Activated naive CD4-positive, alpha-beta T cell treated with anti-CD3 and anti-CD28 coated beads for 36 hours (primary cell): ENCODE measurements at regions not wholly inside any gene's neighbourhood (a gene's known extent, or its start where the extent isn't known, plus 50 kb on each side); places are given as distances from the start of the nearest gene placed in this dataset.

Experiments
- CTCF ChIA-PET: fragments of 350-600 bp; sonication (Branson Sonifier 250); formaldehyde crosslinking; loops from one replicate; lab custom pipeline; 2021; ENCODE audit warnings: antibody characterized with exemption; lab: Charles Lee
- DNase-seq: peaks from one replicate; pipeline ENCODE4 v3.0.0-alpha.2; 2020
- H3K27ac Mint-ChIP-seq: one replicate; pipeline ENCODE4 v1.8.0; 2021; ENCODE audit warnings: mild to moderate bottlenecking, mixed read lengths
- H3K27me3 Mint-ChIP-seq: one replicate; pipeline ENCODE4 v1.8.0; 2021; ENCODE audit warnings: low read depth, mixed read lengths
- H3K36me3 Mint-ChIP-seq: one replicate; pipeline ENCODE4 v1.8.0; 2021; ENCODE audit warnings: low read depth, mixed read lengths
- H3K4me1 Mint-ChIP-seq: one replicate; pipeline ENCODE4 v1.8.0; 2021; ENCODE audit warnings: low read depth, mixed read lengths
- H3K4me3 Mint-ChIP-seq: one replicate; pipeline ENCODE4 v1.8.0; 2021; ENCODE audit warnings: mild to moderate bottlenecking, moderate library complexity, mixed read lengths
- H3K9me3 Mint-ChIP-seq: one replicate; pipeline ENCODE4 v1.8.0; 2021; ENCODE audit warnings: mixed read lengths
- intact Hi-C: fragments of 100-400 bp; cut with micrococcal nuclease; formaldehyde crosslinking; loops from one replicate; pipeline ENCODE4 v1.15.1; 2023

DNA sequence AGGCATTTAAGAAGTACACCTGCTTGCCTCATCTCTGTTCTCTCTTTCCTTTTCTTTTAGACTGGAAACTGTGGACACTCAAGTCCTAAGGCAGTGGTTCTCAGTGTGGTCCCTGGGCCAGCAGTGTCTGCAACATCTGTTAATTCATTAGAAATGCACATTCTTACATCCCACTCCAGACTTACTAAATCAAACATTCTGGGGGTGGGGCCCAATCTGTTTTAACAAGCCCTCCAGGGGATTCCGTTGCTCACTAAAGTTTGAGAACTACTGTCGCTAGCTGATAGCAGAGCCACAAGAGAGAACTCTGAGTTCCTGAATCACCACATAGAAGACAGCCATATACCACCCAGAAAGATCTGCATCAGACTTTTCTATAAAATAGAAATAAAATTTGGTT lies 430.6 kb downstream of the BCOR start:
- Mint-ChIP-seq H3K27ac (no peak overlapping the region), H3K4me3 (no peak overlapping the region), H3K27me3 (no peaks in the 10 kb centered on the region), H3K4me1 (no peaks in the 10 kb centered on the region), H3K9me3 (no peaks in the 10 kb centered on the region), H3K36me3 (peaks cover 2% of the 10 kb centered on the region)
- intact Hi-C loops: no loop called here
- DNase-seq: no peak
- CTCF ChIA-PET: no interaction called here

DNA sequence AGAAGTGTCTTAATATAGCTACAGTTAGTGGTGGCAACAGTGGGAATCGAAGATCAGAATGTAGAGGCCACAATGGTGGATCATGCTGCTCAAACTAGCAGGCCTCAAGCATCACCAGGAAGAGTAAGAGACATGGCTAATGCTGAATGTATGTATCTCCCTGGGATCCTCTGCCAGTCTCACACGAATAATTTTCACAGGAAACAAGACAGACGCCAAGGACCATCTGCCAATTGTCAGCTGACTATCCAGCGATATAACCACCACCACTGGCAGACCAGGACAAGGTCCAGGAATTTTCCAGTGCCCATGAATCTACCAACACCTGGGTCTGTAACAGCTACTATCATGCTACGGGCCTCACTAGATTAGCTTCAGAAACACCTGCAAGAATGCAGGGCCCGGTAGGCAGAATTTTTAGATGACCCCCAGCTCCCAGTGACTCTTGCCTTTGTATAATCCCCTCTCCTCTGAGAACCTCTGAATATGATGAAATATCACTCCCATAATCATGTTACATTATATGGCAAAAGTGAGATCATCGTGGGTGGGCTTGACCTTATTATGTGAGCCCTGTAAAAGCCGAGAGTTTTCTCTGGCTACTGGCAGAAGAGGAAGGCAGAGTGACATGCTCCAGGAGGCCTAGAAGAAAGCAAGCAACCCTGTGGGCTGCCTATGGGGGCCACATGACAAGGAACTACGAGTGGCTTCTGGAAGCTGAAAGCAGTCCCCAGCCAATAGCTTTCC lies 429.8 kb downstream of the BCOR start:
- Mint-ChIP-seq H3K4me1 (no peaks in the 10 kb centered on the region), H3K27me3 (no peaks in the 10 kb centered on the region), H3K36me3 (peaks cover 2% of the 10 kb centered on the region), H3K27ac (no peak overlapping the region), H3K4me3 (no peak overlapping the region), H3K9me3 (no peaks in the 10 kb centered on the region)
- CTCF ChIA-PET: interaction anchor here (0.7 kb wide), 1 partner anchor 8 kb away, joined by 3 read pairs; no protein-coding TSS in a partner anchor
- no peak for DNase-seq
- intact Hi-C loops: no loop called here

DNA sequence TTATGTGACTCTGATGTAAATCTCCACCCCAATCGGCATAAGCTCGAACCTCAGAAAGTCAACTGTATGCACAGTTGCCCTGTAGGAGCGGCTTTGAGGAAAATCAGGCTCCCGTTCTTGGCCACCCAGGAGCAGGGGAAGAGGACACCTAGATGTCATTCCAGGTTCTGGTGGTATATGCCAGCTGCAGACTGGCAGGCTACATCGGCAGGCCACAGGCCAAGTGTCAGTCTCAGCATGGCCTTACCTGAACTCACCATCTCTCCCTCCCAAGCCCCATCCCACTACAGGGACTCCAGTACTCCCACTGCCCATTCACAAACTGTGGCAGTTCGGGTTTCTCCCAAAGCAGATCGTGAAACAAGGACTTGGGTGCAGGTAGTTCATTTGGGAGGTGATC lies 428.1 kb downstream of the BCOR start:
- CTCF ChIA-PET: no interaction called here
- H3K9me3 Mint-ChIP-seq: no peaks in the 10 kb centered on the region
- no peak for DNase-seq
- intact Hi-C loops: no loop called here
- H3K4me1 Mint-ChIP-seq: no peaks in the 10 kb centered on the region
- H3K36me3 Mint-ChIP-seq: no peaks in the 10 kb centered on the region
- H3K4me3 Mint-ChIP-seq: no peak overlapping the region
- no peaks in the 10 kb centered on the region for H3K27me3 Mint-ChIP-seq
- H3K27ac Mint-ChIP-seq: no peak overlapping the region

DNA sequence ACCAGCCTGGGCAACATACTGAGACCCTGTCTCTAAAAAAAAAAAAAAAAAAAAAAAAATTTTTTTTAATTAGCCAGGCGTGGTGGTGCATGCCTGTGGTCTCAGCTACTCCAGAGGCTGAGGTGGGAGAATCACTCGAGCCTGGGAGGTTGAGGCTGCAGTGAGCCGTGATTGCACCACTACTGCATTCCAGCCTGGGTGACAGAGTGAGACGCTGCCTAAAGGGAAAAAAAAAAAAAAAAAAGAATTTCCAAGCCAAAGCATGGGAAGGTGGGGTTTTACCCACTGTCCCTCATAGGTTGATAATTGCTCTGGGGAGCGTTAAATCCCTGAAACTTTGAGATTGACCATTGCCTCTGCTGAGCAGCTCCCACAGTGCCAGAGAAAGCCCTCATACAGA lies 427.5 kb downstream of the BCOR start:
- intact Hi-C loops: no loop called here
- Mint-ChIP-seq H3K27me3 (no peaks in the 10 kb centered on the region), H3K36me3 (no peaks in the 10 kb centered on the region), H3K27ac (no peak overlapping the region), H3K9me3 (no peaks in the 10 kb centered on the region), H3K4me1 (no peaks in the 10 kb centered on the region), H3K4me3 (no peak overlapping the region)
- DNase-seq: no peak
- CTCF ChIA-PET: interaction anchor here (0.8 kb wide), 1 partner anchor 636 kb away, joined by 5 read pairs; no protein-coding TSS in a partner anchor

DNA sequence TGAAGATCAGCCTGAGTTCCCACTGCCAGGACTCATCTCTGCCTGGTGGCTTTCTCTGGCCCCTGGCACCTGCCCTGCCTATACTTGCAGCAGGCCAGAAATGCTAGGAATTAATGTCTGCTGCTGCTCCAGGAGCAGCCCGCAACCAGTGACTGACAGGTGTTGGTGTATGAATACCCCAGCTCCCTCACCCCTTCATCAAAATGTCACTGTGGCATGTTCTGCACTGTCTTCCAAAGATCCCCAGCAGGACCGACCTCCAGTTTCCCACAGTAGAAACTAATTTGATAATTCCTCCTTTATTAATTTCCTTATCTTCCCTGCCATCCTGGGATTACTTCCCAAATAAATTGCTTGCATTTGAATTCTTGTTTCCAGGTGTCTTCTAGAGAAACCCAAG lies 425.4 kb downstream of the BCOR start:
- Mint-ChIP-seq H3K36me3 (no peaks in the 10 kb centered on the region), H3K4me1 (no peaks in the 10 kb centered on the region)

DNA sequence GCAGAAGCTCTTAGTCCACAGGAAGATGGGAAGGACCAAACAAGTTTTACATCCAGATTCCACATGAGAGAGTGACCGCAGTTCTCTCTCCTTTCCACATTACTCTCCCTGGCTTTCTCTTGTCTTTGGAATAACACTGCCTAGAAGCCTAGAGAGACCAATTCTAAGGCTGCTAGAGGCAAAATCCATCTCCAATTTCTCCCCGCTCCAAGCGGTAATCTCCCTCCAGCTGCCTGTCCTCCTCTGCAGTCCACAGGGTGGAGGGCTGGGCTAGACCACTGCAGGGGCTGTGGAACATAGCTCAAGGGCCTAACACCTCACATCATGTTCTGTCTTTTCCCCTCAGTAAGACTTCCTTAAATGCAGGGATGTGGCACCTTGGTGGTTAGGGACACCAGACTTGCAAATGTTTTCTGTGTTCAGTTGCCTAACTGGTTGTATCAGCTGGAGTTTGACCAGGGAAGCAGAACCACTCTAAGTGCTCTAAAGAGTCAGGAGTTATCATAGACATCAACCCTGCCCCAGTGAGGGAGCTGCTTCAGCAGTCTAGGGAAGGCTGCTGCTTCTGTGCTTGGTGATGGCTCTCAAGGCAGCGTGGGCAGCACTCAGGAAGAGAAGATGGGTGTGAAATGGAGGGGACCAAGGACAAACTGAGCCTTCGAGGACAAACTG lies 423.1 kb downstream of the BCOR start:
- CTCF ChIA-PET: no interaction called here
- no peaks in the 10 kb centered on the region for H3K36me3 Mint-ChIP-seq
- H3K4me3 Mint-ChIP-seq: no peak overlapping the region
- H3K9me3 Mint-ChIP-seq: no peaks in the 10 kb centered on the region
- intact Hi-C loops: no loop called here
- no peak for DNase-seq
- no peak overlapping the region for H3K27ac Mint-ChIP-seq
- no peaks in the 10 kb centered on the region for H3K4me1 Mint-ChIP-seq
- H3K27me3 Mint-ChIP-seq: no peaks in the 10 kb centered on the region

More for the DNA sequence above, 425.4 kb downstream of the BCOR start:
- CTCF ChIA-PET: no interaction called here
- no peak overlapping the region for H3K4me3 Mint-ChIP-seq
- no peak for DNase-seq
- no peaks in the 10 kb centered on the region for H3K9me3 Mint-ChIP-seq
- no peak overlapping the region for H3K27ac Mint-ChIP-seq
- H3K27me3 Mint-ChIP-seq: no peaks in the 10 kb centered on the region
- intact Hi-C loops: no loop called here

DNA sequence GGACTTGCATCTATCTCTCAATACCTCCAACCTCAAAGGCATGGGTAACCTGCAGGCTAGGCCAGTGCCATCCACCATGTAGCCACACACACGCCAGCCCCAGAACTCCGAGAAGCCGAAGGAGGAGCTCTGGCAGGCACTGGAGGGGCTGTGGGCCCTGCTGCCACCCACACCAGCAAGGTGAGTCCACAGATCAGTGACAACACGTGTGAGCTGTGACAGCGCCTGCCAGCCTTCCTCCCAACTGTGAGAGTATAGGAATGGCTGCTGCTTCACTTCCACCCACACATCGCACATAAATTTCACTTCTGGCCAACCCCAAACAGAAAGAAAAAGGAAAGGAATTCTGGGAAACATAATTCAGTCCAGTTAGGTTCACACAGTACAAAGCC lies 422.6 kb downstream of the BCOR start:
- no peak for DNase-seq
- intact Hi-C loops: no loop called here
- no peaks in the 10 kb centered on the region for H3K4me1 Mint-ChIP-seq
- H3K27ac Mint-ChIP-seq: no peak overlapping the region
- CTCF ChIA-PET: no interaction called here
- H3K4me3 Mint-ChIP-seq: no peak overlapping the region
- H3K9me3 Mint-ChIP-seq: no peaks in the 10 kb centered on the region
- H3K36me3 Mint-ChIP-seq: no peaks in the 10 kb centered on the region
- H3K27me3 Mint-ChIP-seq: no peaks in the 10 kb centered on the region

DNA sequence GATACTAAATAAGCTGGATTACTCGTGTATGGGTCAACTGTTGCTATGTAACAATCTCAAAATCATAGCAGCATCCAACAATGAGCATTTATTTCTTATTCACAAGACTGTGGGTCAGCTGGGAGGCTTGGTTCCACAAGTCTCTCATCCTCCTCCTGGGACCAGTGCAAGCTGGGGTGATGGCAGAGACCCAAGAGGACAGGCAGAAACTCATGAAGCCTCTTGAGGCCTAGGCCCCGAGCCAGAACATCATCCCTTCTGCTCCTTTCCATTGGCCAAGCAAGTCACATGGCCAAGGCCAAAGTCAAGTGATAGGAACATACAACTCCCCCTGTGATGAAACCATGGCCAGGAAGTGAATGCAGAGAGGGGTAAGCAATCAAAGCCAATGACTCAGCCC lies 422.1 kb downstream of the BCOR start:
- H3K4me1 Mint-ChIP-seq: no peaks in the 10 kb centered on the region
- intact Hi-C loops: no loop called here
- H3K9me3 Mint-ChIP-seq: no peaks in the 10 kb centered on the region
- H3K27me3 Mint-ChIP-seq: no peaks in the 10 kb centered on the region
- H3K27ac Mint-ChIP-seq: no peak overlapping the region
- H3K36me3 Mint-ChIP-seq: no peaks in the 10 kb centered on the region
- no peak for DNase-seq
- H3K4me3 Mint-ChIP-seq: no peak overlapping the region
- CTCF ChIA-PET: no interaction called here

DNA sequence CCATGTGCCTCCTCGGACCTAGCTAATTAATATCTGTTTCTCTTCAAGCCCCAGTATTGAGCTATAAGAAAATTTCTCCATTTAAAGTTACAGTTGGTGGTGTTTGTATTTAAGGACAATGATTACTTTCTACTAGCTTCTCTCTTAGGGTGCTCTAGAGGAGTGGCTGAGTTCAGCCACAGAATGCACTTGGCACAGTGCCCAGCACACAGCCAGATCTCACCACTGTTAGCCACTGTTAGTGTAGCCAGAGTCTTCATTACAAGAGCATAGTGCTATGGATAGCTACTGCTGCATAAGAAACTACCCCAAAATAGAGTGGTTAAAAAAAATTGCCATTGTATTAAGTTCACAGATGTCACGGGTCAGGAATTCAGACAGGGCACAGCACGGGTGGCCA lies 421.3 kb downstream of the BCOR start:
- no peak for DNase-seq
- Mint-ChIP-seq H3K27ac (no peak overlapping the region), H3K4me3 (no peak overlapping the region), H3K27me3 (no peaks in the 10 kb centered on the region), H3K9me3 (no peaks in the 10 kb centered on the region), H3K36me3 (no peaks in the 10 kb centered on the region), H3K4me1 (no peaks in the 10 kb centered on the region)
- intact Hi-C loops: no loop called here
- CTCF ChIA-PET: no interaction called here

DNA sequence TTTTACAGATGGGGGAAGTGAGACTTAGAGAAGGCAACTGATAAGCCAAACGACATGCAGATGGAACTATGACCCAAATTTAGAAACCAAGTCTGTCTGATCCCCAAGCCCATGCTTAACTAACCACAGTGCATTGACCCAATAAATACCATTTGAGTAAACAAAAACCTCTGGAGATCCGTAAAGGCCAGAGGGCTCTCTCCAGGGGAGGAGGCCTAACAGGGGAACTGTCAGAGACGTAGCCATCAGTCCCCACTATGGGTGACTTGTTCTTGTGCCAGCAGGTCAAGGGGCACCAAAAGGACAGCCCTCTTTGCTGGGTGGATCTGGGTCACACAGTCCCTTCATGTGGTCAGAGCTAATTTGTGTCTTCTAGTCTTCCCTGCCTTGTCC lies 420.2 kb downstream of the BCOR start:
- no peak overlapping the region for H3K27ac Mint-ChIP-seq

DNA sequence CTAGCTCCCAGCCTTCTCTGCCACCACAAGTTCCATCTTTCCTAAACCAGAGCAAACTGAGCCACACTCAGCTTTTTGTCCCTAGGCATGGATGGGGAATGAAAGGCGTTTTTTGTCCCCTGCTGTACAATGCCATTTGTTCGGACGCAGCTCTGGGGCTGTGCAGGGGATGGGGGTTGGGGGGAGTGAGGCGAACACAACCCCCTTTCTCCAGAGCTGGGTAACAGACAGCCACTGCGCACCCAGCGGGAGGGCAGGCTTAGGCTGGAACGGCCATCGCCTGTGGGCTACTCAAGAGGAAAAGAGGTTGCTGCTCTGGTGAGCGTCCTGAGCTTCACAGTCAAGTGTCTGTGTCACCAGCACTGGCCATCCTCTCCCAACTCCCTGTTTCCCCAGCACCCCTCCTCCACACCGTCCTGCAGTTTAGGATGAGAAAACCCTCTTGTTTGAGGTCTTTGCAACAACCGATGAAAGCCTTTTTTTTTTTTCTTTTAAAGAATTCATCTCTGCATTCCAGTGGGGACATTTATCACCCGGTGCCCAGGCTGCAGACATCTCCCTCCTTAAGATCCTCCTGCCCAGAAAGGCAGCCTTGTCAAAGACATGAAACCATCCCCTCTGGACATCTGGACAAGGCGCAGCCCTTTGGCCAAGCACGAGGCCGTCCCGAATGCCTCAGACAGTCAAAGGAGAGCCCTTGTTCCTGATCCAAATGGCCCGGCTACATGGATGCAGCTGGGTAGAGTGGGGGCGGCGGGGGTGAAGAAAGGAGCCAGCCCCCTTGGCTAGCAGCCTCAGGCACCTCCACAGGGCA lies 419.6 kb downstream of the BCOR start:
- Mint-ChIP-seq H3K4me3 (no peak overlapping the region), H3K27ac (no peak overlapping the region), H3K9me3 (no peaks in the 10 kb centered on the region), H3K4me1 (no peaks in the 10 kb centered on the region), H3K27me3 (no peaks in the 10 kb centered on the region), H3K36me3 (no peaks in the 10 kb centered on the region)
- intact Hi-C loops: no loop called here
- CTCF ChIA-PET: no interaction called here
- no peak for DNase-seq

More for the DNA sequence above, 420.2 kb downstream of the BCOR start:
- CTCF ChIA-PET: no interaction called here
- H3K36me3 Mint-ChIP-seq: no peaks in the 10 kb centered on the region
- H3K9me3 Mint-ChIP-seq: no peaks in the 10 kb centered on the region
- H3K4me3 Mint-ChIP-seq: no peak overlapping the region
- no peaks in the 10 kb centered on the region for H3K27me3 Mint-ChIP-seq
- DNase-seq: no peak
- intact Hi-C loops: no loop called here
- H3K4me1 Mint-ChIP-seq: no peaks in the 10 kb centered on the region

DNA sequence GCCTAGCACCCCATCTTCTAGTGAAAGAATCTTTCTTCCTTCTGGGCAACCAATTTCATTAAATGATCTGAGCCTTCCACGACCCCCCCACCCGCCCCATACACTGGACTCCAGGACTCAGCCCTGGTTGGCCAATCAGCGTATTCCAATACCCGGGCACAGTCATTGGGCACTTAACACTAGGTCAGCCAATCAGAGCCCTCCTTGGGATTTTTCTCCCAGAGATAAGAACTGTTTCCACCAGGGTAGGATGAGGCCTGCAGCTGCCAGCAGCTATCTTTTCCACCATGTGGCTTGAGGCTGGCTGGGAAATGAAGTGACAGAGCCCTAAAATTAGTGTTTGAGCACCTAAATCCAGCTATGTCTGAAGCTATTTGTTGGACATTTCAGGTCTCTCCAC lies 418.8 kb downstream of the BCOR start:
- intact Hi-C loops: no loop called here

More for the DNA sequence above, 418.8 kb downstream of the BCOR start:
- no peaks in the 10 kb centered on the region for H3K36me3 Mint-ChIP-seq
- no peaks in the 10 kb centered on the region for H3K27me3 Mint-ChIP-seq
- CTCF ChIA-PET: no interaction called here
- DNase-seq: no peak
- H3K27ac Mint-ChIP-seq: no peak overlapping the region
- H3K4me3 Mint-ChIP-seq: no peak overlapping the region
- no peaks in the 10 kb centered on the region for H3K9me3 Mint-ChIP-seq
- no peaks in the 10 kb centered on the region for H3K4me1 Mint-ChIP-seq
